ENCODE measurements at regions not wholly inside any gene's neighbourhood (a gene's known extent, or its start where the extent isn't known, plus 50 kb on each side); places are given as distances from the start of the nearest gene placed in this dataset.

DNA sequence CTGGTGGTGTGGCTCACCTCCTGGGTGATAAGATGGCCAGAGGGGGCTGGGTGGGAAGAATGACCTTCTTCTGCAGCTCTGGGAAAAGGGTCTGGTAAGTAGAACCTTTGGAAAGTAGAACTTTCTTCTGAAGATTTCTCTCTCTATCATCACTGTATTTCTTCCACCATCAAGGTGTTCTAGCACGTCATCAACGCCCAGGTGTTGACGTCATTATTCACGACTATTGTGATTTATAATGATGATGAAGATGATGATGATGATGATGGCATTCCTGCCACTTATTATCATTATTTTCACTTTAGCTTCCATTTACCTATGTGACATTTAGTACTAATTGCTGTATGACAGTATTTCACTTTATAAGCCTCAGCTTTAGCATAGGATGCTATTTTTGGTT, 525.6 kb upstream of the ADARB2 start:
- TF ChIP-seq, protein P1, sequence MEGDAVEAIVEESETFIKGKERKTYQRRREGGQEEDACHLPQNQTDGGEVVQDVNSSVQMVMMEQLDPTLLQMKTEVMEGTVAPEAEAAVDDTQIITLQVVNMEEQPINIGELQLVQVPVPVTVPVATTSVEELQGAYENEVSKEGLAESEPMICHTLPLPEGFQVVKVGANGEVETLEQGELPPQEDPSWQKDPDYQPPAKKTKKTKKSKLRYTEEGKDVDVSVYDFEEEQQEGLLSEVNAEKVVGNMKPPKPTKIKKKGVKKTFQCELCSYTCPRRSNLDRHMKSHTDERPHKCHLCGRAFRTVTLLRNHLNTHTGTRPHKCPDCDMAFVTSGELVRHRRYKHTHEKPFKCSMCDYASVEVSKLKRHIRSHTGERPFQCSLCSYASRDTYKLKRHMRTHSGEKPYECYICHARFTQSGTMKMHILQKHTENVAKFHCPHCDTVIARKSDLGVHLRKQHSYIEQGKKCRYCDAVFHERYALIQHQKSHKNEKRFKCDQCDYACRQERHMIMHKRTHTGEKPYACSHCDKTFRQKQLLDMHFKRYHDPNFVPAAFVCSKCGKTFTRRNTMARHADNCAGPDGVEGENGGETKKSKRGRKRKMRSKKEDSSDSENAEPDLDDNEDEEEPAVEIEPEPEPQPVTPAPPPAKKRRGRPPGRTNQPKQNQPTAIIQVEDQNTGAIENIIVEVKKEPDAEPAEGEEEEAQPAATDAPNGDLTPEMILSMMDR (conservative IDR thresholded peaks at IDR 0.05), result no peak
- TF ChIP-seq ZFX (IDR thresholded peaks at IDR 0.05), result no peak

All from C4-2B (cell line).